ENCODE measurements at regions not wholly inside any gene's neighbourhood (a gene's known extent, or its start where the extent isn't known, plus 50 kb on each side); places are given as distances from the start of the nearest gene placed in this dataset.
"Not testable (repeated sequence)": the region's sequence is repeated elsewhere in the genome, so short reads cannot be mapped to it uniquely, and the experiment has no call there.

DNA sequence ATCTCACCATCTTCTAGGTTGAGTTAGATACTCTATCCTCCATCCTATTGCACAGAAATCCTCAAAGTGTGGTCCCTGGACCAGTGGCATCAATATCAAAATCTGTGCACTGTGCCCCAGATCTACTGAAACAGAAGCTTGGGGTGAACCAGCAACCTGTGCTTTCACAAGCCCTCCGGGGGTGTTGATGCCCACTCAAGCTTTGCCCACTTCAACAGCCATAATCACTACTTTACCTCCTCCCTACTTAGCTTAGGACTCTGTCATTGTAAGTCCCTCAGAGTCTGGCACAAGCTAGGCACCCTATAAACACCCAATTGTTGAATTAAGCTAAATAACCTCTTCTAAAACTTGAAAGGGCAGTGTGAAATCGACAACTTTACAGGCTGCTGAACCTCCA is 144.2 kb upstream of the SOD1 start:
- in situ Hi-C loops (cut with MboI; ENCODE audit: low sequenced_read_pairs in 4 of 4), result no loop called here
- no peak overlapping the region for H3K27ac ChIP-seq
- TF ChIP-seq POLR2A (IDR thresholded peaks at IDR 0.05), result no peak
- TF ChIP-seq, protein P1, sequence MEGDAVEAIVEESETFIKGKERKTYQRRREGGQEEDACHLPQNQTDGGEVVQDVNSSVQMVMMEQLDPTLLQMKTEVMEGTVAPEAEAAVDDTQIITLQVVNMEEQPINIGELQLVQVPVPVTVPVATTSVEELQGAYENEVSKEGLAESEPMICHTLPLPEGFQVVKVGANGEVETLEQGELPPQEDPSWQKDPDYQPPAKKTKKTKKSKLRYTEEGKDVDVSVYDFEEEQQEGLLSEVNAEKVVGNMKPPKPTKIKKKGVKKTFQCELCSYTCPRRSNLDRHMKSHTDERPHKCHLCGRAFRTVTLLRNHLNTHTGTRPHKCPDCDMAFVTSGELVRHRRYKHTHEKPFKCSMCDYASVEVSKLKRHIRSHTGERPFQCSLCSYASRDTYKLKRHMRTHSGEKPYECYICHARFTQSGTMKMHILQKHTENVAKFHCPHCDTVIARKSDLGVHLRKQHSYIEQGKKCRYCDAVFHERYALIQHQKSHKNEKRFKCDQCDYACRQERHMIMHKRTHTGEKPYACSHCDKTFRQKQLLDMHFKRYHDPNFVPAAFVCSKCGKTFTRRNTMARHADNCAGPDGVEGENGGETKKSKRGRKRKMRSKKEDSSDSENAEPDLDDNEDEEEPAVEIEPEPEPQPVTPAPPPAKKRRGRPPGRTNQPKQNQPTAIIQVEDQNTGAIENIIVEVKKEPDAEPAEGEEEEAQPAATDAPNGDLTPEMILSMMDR (IDR thresholded peaks at IDR 0.05 in 4 of 5, conservative IDR thresholded peaks at IDR 0.05 in 1 of 5), result no peak
- DNase-seq, result no peak
- ATAC-seq, result no peak
- H3K36me3 ChIP-seq, result no peaks in the 10 kb centered on the region
- intact Hi-C loops (cut with DNase I; ENCODE audit: low total_unique reads), result no loop called here
- no peaks in the 10 kb centered on the region for H3K9me3 ChIP-seq
- H3K27me3 ChIP-seq, result no peaks in the 10 kb centered on the region
- no peak overlapping the region for H3K4me3 ChIP-seq
- H3K4me1 ChIP-seq, result no peaks in the 10 kb centered on the region

GRCh38 chr21:31514598-31514997 is 144.9 kb upstream of the SOD1 start:
- in situ Hi-C loops (cut with MboI; ENCODE audit: low sequenced_read_pairs in 4 of 4), result no loop called here
- Histone ChIP-seq H3K4me3 (no peak overlapping the region), H3K27ac (no peak overlapping the region), H3K9me3 (no peaks in the 10 kb centered on the region), H3K36me3 (no peaks in the 10 kb centered on the region), H3K4me1 (no peaks in the 10 kb centered on the region), H3K27me3 (no peaks in the 10 kb centered on the region)
- no peak for DNase-seq
- TF ChIP-seq POLR2A (IDR thresholded peaks at IDR 0.05), result no peak
- TF ChIP-seq, protein P1 (IDR thresholded peaks at IDR 0.05 in 4 of 5, conservative IDR thresholded peaks at IDR 0.05 in 1 of 5), result no peak
- intact Hi-C loops (cut with DNase I; ENCODE audit: low total_unique reads), result no loop called here
- no peak for ATAC-seq

DNA sequence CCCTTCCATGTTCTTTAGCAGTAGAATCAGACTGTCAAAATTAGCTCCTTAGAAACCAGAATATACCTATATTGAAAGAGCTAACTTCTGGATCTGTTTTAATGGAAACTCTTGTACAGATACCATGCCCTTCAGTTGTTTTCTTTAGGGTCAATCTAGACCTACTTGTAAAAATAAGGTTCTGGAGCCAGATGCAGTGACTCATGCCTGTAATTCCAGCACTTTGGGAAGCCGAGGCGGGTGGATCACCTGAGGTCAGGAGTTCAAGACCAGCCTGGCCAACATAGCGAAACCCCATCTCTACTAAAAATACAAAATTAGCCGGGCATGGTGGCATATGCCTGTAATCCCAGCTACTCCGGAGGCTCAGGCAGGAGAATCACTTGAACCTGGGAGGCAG is 146.0 kb upstream of the SOD1 start:
- in situ Hi-C loops (cut with MboI; ENCODE audit: low sequenced_read_pairs in 4 of 4); H3K27me3 ChIP-seq: not testable (repeated sequence)

GRCh38 chr21:31511999-31512398 is 147.5 kb upstream of the SOD1 start:
- DNase-seq; H3K9me3 ChIP-seq; ATAC-seq; H3K27ac ChIP-seq; intact Hi-C loops (cut with DNase I; ENCODE audit: low total_unique reads); H3K4me1 ChIP-seq; H3K27me3 ChIP-seq; H3K4me3 ChIP-seq; H3K36me3 ChIP-seq; in situ Hi-C loops (cut with MboI; ENCODE audit: low sequenced_read_pairs in 4 of 4): not testable (repeated sequence)

More for the DNA sequence above, 146.0 kb upstream of the SOD1 start:
- H3K4me3 ChIP-seq; ATAC-seq; H3K9me3 ChIP-seq; H3K4me1 ChIP-seq; H3K36me3 ChIP-seq; intact Hi-C loops (cut with DNase I; ENCODE audit: low total_unique reads); DNase-seq; H3K27ac ChIP-seq: not testable (repeated sequence)

DNA sequence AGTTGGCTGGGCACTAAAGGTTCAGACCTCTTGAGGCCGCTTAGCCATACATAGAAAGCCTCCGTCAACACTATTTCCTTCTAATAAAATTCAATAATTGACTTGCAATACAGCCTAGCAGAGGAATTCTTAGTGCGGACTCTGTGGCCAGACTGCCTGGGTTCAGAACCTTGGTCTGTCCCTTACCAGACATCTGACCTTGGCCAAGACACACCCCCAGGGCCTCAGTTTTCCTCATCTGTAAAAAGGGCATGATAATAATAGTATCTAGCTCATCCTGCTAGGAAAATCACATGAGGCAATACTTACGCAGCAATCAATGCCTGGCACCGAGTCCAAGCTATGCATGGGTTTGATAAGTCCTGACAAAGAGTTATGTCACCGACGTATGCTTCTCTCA is 148.2 kb upstream of the SOD1 start:
- no peak for ATAC-seq
- intact Hi-C loops (cut with DNase I; ENCODE audit: low total_unique reads) (no loop called here), in situ Hi-C loops (cut with MboI; ENCODE audit: low sequenced_read_pairs in 4 of 4) (no loop called here)
- no peak for TF ChIP-seq POLR2A (IDR thresholded peaks at IDR 0.05)
- TF ChIP-seq, protein P1 (IDR thresholded peaks at IDR 0.05 in 4 of 5, conservative IDR thresholded peaks at IDR 0.05 in 1 of 5), result no peak
- no peaks in the 10 kb centered on the region for H3K27me3 ChIP-seq
- H3K36me3 ChIP-seq, result no peaks in the 10 kb centered on the region
- no peaks in the 10 kb centered on the region for H3K4me1 ChIP-seq
- DNase-seq, result no peak
- no peak overlapping the region for H3K27ac ChIP-seq
- no peaks in the 10 kb centered on the region for H3K9me3 ChIP-seq
- no peak overlapping the region for H3K4me3 ChIP-seq

DNA sequence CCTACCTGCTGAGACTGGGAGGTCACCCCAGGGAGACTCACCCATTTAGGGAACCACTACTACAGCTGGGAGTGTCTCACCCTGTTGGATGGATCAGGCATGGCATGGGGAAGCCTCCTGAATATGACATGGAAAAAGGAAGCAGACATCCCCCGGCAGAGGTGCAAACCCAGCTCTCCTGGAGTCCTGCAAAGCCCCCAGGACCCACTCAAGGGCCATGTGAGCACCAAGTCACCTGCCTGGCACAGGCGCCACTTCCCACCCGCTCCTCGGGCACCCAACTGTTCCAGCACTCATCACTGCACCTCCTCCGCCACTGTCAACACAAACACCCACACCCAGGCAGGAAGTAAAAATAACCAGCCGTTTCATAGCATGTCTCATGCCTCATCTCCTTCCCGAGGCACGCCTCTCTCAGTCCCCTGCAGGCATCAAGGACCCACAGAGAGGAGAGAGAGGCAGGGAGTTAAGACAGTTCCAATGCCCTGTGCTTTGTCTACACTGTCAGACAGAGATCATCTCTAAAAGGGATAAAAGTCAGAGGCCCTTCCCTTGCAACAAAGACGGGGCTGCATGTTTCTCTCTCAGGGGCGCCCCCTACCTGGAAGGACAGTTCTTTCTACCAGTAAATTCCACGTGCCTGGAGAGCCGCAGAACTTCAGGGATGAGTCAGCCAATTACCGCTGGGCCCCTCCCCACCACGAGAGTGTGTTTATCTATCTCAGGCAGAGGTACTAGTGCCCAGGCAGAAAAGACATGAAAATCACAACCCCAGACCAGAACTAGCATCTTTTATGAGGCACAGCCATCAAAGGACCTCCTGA is 150.1 kb upstream of the SOD1 start:
- Histone ChIP-seq H3K36me3 (no peaks in the 10 kb centered on the region), H3K4me3 (no peak overlapping the region), H3K27me3 (no peaks in the 10 kb centered on the region), H3K9me3 (no peaks in the 10 kb centered on the region), H3K4me1 (no peaks in the 10 kb centered on the region), H3K27ac (no peak overlapping the region)
- DNase-seq (no peak), ATAC-seq (no peak)
- TF ChIP-seq POLR2A (IDR thresholded peaks at IDR 0.05), result no peak
- TF ChIP-seq, protein P1 (IDR thresholded peaks at IDR 0.05 in 4 of 5, conservative IDR thresholded peaks at IDR 0.05 in 1 of 5), result no peak
- in situ Hi-C loops (cut with MboI; ENCODE audit: low sequenced_read_pairs in 4 of 4) (no loop called here), intact Hi-C loops (cut with DNase I; ENCODE audit: low total_unique reads) (no loop called here)
